ENCODE measurements at regions not wholly inside any gene's neighbourhood (a gene's known extent, or its start where the extent isn't known, plus 50 kb on each side); places are given as distances from the start of the nearest gene placed in this dataset.

DNA sequence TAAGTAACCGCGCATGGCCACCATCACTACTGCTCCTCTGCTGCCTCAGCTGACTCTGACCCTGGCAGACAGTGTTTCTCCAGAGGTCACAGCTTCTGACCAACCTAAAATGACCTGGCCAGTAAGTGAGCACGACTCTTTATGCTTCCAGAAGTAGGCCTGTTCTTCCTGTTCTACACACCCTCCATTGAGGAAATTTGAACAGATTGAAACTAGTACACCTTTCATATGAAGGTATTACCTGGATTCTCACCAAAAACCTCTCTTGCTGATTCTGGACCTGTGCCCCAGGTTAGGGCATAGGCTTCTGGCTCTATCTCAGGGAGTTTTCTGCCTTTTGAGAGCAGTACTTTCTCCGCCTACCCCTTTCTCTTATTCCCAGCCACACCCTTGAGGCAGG, 178.4 kb upstream of the FRMD6 start:
- no peak for DNase-seq (ENCODE audit: low read depth)
- TF ChIP-seq CTCF (conservative IDR thresholded peaks at IDR 0.05; ENCODE audit: control insufficient read depth, insufficient read depth, low read depth, low read length): no peak
- no peak overlapping the region for H3K4me3 ChIP-seq (ENCODE audit: control insufficient read depth, low read depth, low read length)

DNA sequence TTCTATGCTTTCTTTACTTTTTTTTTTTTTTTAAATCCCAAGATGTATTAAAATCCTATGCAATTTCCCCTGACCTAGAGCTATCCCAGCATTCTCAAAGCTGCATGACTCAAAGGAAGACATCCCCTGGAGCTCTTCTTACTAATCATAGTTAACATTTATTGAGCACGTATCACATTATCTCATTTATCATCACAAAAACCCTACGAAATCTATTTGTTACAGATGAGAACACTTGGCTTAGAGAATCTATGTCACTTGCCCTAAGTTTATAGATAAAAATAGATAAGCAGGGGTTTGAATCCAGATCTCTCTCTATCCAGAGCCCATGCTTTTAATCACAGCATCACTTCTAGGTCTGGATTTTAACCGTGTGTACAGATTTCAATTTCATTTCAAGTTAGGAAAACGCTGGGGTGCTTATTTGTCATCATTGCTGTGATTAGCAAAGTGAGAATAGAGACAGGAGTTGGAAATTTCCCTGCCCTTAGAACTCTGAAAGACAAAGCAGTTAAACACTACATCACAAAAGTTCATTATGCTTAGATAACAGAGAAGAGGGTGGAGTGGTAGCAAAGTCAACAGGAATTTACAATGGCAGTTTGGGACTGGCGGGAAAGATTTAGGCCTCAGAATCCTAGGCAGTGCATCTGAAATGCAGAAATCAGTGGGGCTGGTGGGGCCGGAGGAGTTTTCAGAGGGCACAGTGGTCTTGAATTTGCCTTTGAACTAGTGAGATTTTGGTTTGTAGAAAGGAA, 177.7 kb upstream of the FRMD6 start:
- DNase-seq (ENCODE audit: low read depth): peak; percentile 78
- no peak for TF ChIP-seq CTCF (conservative IDR thresholded peaks at IDR 0.05; ENCODE audit: control insufficient read depth, insufficient read depth, low read depth, low read length)
- H3K4me3 ChIP-seq (ENCODE audit: control insufficient read depth, low read depth, low read length): no peak overlapping the region

- no peak overlapping the region for H3K4me3 ChIP-seq (ENCODE audit: control insufficient read depth, low read depth, low read length)
- TF ChIP-seq CTCF (conservative IDR thresholded peaks at IDR 0.05; ENCODE audit: control insufficient read depth, insufficient read depth, low read depth, low read length): no peak
- no peak for DNase-seq (ENCODE audit: low read depth)
Measured at GRCh38 chr14:51474854-51475253, 176.9 kb upstream of the FRMD6 start.

DNA sequence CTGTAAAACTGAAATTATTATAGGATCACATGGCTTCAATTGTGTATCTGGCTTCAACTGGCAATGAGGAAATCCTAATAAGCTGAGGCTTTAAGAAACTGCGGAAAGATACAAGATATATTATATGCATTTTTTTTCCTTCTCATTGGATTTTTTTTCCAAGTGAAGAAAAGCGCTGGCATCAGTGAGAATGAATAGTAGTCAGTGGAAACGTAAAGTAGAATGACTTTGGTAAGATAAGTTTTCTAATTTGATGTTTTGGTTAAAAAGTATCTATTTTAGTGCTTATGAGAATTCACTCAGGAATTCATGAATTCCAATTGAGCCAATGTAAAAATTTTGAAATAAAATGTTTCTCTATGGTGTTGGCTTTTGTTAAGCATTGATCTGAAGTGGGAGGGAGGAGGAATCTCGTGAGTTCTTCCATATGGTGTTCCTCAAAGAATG, 173.5 kb upstream of the FRMD6 start:
- H3K4me3 ChIP-seq (ENCODE audit: control insufficient read depth, low read depth, low read length): no peak overlapping the region
- TF ChIP-seq CTCF (conservative IDR thresholded peaks at IDR 0.05; ENCODE audit: control insufficient read depth, insufficient read depth, low read depth, low read length): no peak
- peak; percentile 41 for DNase-seq (ENCODE audit: low read depth)

DNA sequence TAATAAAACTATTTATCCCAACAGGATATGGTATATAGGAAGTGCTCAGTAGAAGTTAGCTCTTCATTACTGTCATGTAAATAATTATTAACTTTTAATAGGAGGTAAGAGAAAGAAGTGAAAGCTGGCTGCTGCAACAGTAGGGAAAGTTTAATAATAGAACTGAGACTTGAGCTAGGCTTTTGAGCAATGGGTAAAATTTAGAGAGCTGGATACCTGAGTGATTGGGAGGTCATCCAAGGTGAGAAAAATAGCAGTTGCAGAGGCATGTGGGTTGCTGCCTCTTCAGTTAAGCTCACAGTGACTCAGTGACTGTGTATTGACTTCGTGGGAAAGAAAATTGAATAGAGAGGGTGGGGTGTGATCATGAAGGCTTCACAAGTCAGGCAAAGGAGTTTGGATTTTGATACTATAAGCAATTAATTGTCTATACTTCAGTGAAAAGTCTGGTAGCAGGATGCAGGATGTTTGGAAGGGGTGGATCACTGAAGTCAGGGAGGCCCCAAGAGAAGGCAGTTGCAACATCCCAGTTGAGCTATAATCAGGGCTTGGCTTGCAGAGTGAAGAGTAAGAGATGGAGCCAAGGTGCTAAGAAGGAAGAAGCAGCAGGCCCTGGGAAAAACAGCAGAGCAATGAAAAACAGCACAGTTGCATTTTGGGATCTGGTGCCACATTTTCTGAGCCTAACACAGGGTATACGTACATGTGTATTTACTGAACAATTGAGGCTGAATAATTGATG, 172.0 kb upstream of the FRMD6 start:
- peak; percentile 82 for DNase-seq (ENCODE audit: low read depth)
- no peak overlapping the region for H3K4me3 ChIP-seq (ENCODE audit: control insufficient read depth, low read depth, low read length)
- TF ChIP-seq CTCF (conservative IDR thresholded peaks at IDR 0.05; ENCODE audit: control insufficient read depth, insufficient read depth, low read depth, low read length): no peak

DNA sequence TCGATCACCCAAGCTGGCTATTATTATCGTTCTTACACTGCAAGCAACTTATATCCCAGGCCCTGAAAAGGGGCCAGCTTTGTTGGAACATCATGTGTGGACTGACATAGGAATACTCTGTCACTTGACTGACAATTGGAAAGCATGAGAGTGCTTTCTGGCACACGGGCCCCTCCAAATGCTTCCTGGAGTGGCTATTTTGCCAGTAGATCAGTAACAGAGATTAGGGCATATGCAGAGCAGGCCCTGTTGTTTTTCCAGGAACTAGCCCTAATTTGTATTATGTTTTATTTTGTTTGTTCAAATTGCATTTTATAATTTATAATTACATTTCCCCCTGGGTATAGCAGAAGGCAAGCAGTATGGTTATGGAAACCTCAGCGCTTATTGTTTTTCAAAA, 170.1 kb upstream of the FRMD6 start:
- TF ChIP-seq CTCF (conservative IDR thresholded peaks at IDR 0.05; ENCODE audit: control insufficient read depth, insufficient read depth, low read depth, low read length): no peak
- no peak overlapping the region for H3K4me3 ChIP-seq (ENCODE audit: control insufficient read depth, low read depth, low read length)
- DNase-seq (ENCODE audit: low read depth): no peak
